ENCODE measurements at regions not wholly inside any gene's neighbourhood (a gene's known extent, or its start where the extent isn't known, plus 50 kb on each side); places are given as distances from the start of the nearest gene placed in this dataset.

DNA sequence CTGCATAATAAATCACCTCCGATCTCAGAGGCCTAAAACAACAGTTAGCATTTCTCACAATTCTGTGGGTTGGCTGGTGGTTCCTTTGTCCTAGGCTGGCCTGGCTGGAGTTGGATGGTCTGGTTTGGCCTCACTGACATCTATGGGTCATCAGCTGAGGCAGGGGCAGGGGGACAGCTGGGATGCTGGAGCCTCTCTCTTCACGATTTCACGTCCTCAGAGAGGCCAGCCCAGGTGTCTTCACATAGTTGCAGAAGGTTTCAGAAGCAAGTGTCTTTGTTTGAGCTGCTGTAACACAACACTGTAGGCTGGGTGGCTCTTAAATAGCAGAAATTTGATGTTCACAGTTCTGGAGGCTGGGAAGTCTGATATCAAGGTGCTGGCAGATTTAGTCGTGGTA lies 155.5 kb upstream of the CACNA1E start:
- Histone ChIP-seq H3K79me2 (ENCODE audit: insufficient read depth, low read length) (no peaks in the 10 kb centered on the region), H3K9ac (ENCODE audit: insufficient read depth, low read depth, low read length) (no peak overlapping the region), H3K4me1 (ENCODE audit: insufficient read depth, low read length) (no peaks in the 10 kb centered on the region), H2AFZ (ENCODE audit: low read length) (no peak overlapping the region), H3K27ac (ENCODE audit: extremely low read length, insufficient read depth, low read length) (no peak overlapping the region), H3K36me3 (replicated peaks in 1 of 2; ENCODE audit: control insufficient read depth in 1 of 2, insufficient read depth in 2 of 2, low read length in 2 of 2) (no peaks in the 10 kb centered on the region), H3K9me3 (ENCODE audit: low read length) (no peaks in the 10 kb centered on the region), H3K27me3 (ENCODE audit: control insufficient read depth in 1 of 2, insufficient read depth in 2 of 2, low read length in 2 of 2) (peaks cover 0 to 10% of the 10 kb centered on the region in 2 experiments; a peak in 2 of 5 replicates), H3K4me2 (ENCODE audit: low read depth, low read length) (no peak overlapping the region), H4K20me1 (ENCODE audit: insufficient read depth, low read length) (no peaks in the 10 kb centered on the region), H3K4me3 (replicated peaks in 1 of 3; ENCODE audit: insufficient read depth in 1 of 3, low read depth in 2 of 3, low read length in 3 of 3) (no peak overlapping the region)
- in situ Hi-C loops (cut with HindIII; ENCODE audit: extremely low pct_ligation_motif_present, low pct_unique_long_range_greater_than_20kb) (no loop called here), intact Hi-C loops (cut with micrococcal nuclease; ENCODE audit: unreplicated experiment) (no loop called here)
- no TSS peak for BruUV-seq (replicated peaks)
- ChIA-PET POLR2A (no interaction called here), CTCF (ENCODE audit: low intra/inter-chr PET ratio, low total read pairs) (no interaction called here)
- ATAC-seq (no peak), DNase-seq (ENCODE audit: low spot score) (no peak), FAIRE-seq (no peak)
- TF ChIP-seq EEA1 (CRISPR knock-in tag; IDR thresholded peaks at IDR 0.05; ENCODE audit: borderline replicate concordance) (no peak), ETV6 (CRISPR knock-in tag; conservative IDR thresholded peaks at IDR 0.05) (no peak), CHD4 (IDR thresholded peaks at IDR 0.05; ENCODE audit: borderline replicate concordance, low read length) (no peak), ZNF24 (IDR thresholded peaks at IDR 0.05) (no peak), GABPB1 (CRISPR knock-in tag; IDR thresholded peaks at IDR 0.05) (no peak), FOXJ3 (CRISPR knock-in tag; IDR thresholded peaks at IDR 0.05; ENCODE audit: borderline replicate concordance) (no peak), BCL6 (CRISPR knock-in tag; IDR thresholded peaks at IDR 0.05) (no peak), ZNF75D (CRISPR knock-in tag; IDR thresholded peaks at IDR 0.05; ENCODE audit: borderline replicate concordance) (no peak), ZBTB10 (CRISPR knock-in tag; IDR thresholded peaks at IDR 0.05; ENCODE audit: borderline replicate concordance) (no peak), DDIT3 (CRISPR knock-in tag; IDR thresholded peaks at IDR 0.05) (no peak), ZNF614 (CRISPR knock-in tag; IDR thresholded peaks at IDR 0.05; ENCODE audit: borderline replicate concordance) (no peak), ZNF546 (CRISPR knock-in tag; conservative IDR thresholded peaks at IDR 0.05) (no peak), KDM2A (CRISPR knock-in tag; IDR thresholded peaks at IDR 0.05; ENCODE audit: borderline replicate concordance, low read depth) (no peak), GATA4 (IDR thresholded peaks at IDR 0.05; ENCODE audit: borderline replicate concordance, low read depth) (no peak), ZSCAN31 (CRISPR knock-in tag; IDR thresholded peaks at IDR 0.05; ENCODE audit: low read depth) (no peak), SAFB2 (CRISPR knock-in tag; IDR thresholded peaks at IDR 0.05; ENCODE audit: borderline replicate concordance, low read depth) (no peak)
- TF ChIP-seq, protein P1, sequence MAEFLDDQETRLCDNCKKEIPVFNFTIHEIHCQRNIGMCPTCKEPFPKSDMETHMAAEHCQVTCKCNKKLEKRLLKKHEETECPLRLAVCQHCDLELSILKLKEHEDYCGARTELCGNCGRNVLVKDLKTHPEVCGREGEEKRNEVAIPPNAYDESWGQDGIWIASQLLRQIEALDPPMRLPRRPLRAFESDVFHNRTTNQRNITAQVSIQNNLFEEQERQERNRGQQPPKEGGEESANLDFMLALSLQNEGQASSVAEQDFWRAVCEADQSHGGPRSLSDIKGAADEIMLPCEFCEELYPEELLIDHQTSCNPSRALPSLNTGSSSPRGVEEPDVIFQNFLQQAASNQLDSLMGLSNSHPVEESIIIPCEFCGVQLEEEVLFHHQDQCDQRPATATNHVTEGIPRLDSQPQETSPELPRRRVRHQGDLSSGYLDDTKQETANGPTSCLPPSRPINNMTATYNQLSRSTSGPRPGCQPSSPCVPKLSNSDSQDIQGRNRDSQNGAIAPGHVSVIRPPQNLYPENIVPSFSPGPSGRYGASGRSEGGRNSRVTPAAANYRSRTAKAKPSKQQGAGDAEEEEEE (CRISPR knock-in tag; IDR thresholded peaks at IDR 0.05; ENCODE audit: borderline replicate concordance): no peak
- 0% methylated on average over 3 of the region's 4 CpGs for WGBS (ENCODE audit: low lambda C conversion rate)
